ENCODE measurements at regions not wholly inside any gene's neighbourhood (a gene's known extent, or its start where the extent isn't known, plus 50 kb on each side); places are given as distances from the start of the nearest gene placed in this dataset.

- H3K4me3 Mint-ChIP-seq, result no peak overlapping the region
- H3K4me1 Mint-ChIP-seq, result peaks cover 0 to 6% (median 0%) of the 10 kb centered on the region in 3 donors
- POLR2A ChIA-PET, result no interaction called here
- 88% methylated on average over 3 of the region's 10 CpGs for WGBS (ENCODE audit: insufficient coverage)
- no peaks in the 10 kb centered on the region for H3K9me3 Mint-ChIP-seq
- H3K27me3 Mint-ChIP-seq, result peaks cover 15 to 19% of the 10 kb centered on the region in 2 donors
- no peaks in the 10 kb centered on the region for H3K9me3 ChIP-seq
- H3K36me3 Mint-ChIP-seq, result no peaks in the 10 kb centered on the region
- H3K27ac ChIP-seq (ENCODE audit: low read length), result no peak overlapping the region
- ATAC-seq (replicated peaks in 1 of 4) (no peak), DNase-seq (no peak)
- H3K4me3 ChIP-seq (ENCODE audit: control insufficient read depth in 1 of 2, extremely low read depth in 1 of 2, low read length in 1 of 2), result no peak overlapping the region
- peaks cover 0 to 15% of the 10 kb centered on the region in 2 experiments for H3K27me3 ChIP-seq (replicated peaks in 1 of 2; ENCODE audit: control insufficient read depth in 2 of 2, extremely low read depth in 1 of 2, insufficient read depth in 2 of 2, low read length in 1 of 2)
- no peak overlapping the region for H3K27ac Mint-ChIP-seq
- CTCF ChIA-PET, result interaction anchor here in 1 of 2 donors (0.6 kb wide), 1 partner anchor 13 kb away, joined by 4 read pairs; no protein-coding TSS in a partner anchor
- H3K36me3 ChIP-seq (ENCODE audit: control insufficient read depth in 2 of 2, extremely low read depth in 1 of 2, insufficient read depth in 1 of 2, low read length in 1 of 2), result no peaks in the 10 kb centered on the region
- H3K4me1 ChIP-seq (ENCODE audit: control insufficient read depth in 1 of 2, extremely low read depth in 1 of 2, insufficient read depth in 2 of 2, low read length in 2 of 2), result no peaks in the 10 kb centered on the region
Measured at GRCh38 chr5:135212361-135213026, 178.5 kb upstream of the PITX1 start.

GRCh38 chr5:135211791-135212190, 177.8 kb upstream of the PITX1 start:
- H3K4me1 Mint-ChIP-seq, result peaks cover 0 to 6% (median 0%) of the 10 kb centered on the region in 3 donors
- WGBS (ENCODE audit: insufficient coverage), result no CpG with 5 or more reads among the region's 2 CpGs
- H3K9me3 ChIP-seq, result no peaks in the 10 kb centered on the region
- H3K36me3 Mint-ChIP-seq, result no peaks in the 10 kb centered on the region
- H3K4me3 ChIP-seq (ENCODE audit: control insufficient read depth in 1 of 2, extremely low read depth in 1 of 2, low read length in 1 of 2), result no peak overlapping the region
- H3K36me3 ChIP-seq (ENCODE audit: control insufficient read depth in 2 of 2, extremely low read depth in 1 of 2, insufficient read depth in 1 of 2, low read length in 1 of 2), result no peaks in the 10 kb centered on the region
- H3K27me3 Mint-ChIP-seq, result peaks cover 15 to 19% of the 10 kb centered on the region in 2 donors
- H3K27ac Mint-ChIP-seq, result no peak overlapping the region
- ATAC-seq (replicated peaks in 1 of 4), result no peak
- CTCF ChIA-PET, result interaction anchor here in 1 of 2 donors (1.1 kb wide), 1 partner anchor 20 kb away, joined by 3 read pairs; no protein-coding TSS in a partner anchor
- H3K27ac ChIP-seq (ENCODE audit: low read length), result no peak overlapping the region
- no peak overlapping the region for H3K4me3 Mint-ChIP-seq
- DNase-seq, result no peak
- POLR2A ChIA-PET, result no interaction called here
- no peaks in the 10 kb centered on the region for H3K4me1 ChIP-seq (ENCODE audit: control insufficient read depth in 1 of 2, extremely low read depth in 1 of 2, insufficient read depth in 2 of 2, low read length in 2 of 2)
- peaks cover 0 to 15% of the 10 kb centered on the region in 2 experiments for H3K27me3 ChIP-seq (replicated peaks in 1 of 2; ENCODE audit: control insufficient read depth in 2 of 2, extremely low read depth in 1 of 2, insufficient read depth in 2 of 2, low read length in 1 of 2)
- H3K9me3 Mint-ChIP-seq, result no peaks in the 10 kb centered on the region

- Histone ChIP-seq H3K27ac (ENCODE audit: low read length) (no peak overlapping the region), H3K27me3 (replicated peaks in 1 of 2; ENCODE audit: control insufficient read depth in 2 of 2, extremely low read depth in 1 of 2, insufficient read depth in 2 of 2, low read length in 1 of 2) (peaks cover 0 to 12% of the 10 kb centered on the region in 2 experiments), H3K4me1 (ENCODE audit: control insufficient read depth in 1 of 2, extremely low read depth in 1 of 2, insufficient read depth in 2 of 2, low read length in 2 of 2) (no peaks in the 10 kb centered on the region), H3K9me3 (no peaks in the 10 kb centered on the region), H3K36me3 (ENCODE audit: control insufficient read depth in 2 of 2, extremely low read depth in 1 of 2, insufficient read depth in 1 of 2, low read length in 1 of 2) (no peaks in the 10 kb centered on the region), H3K4me3 (ENCODE audit: control insufficient read depth in 1 of 2, extremely low read depth in 1 of 2, low read length in 1 of 2) (no peak overlapping the region)
- POLR2A ChIA-PET, result no interaction called here
- no peak for ATAC-seq (replicated peaks in 1 of 4)
- DNase-seq, result no peak
- Mint-ChIP-seq H3K27ac (no peak overlapping the region), H3K27me3 (peaks cover 15 to 18% of the 10 kb centered on the region in 2 donors), H3K4me1 (peaks cover 0 to 6% (median 0%) of the 10 kb centered on the region in 3 donors), H3K9me3 (no peaks in the 10 kb centered on the region), H3K4me3 (no peak overlapping the region), H3K36me3 (no peaks in the 10 kb centered on the region)
- CTCF ChIA-PET, result interaction anchor here (0.9 to 1.1 kb wide), 2 partner anchors 20 to 22 kb away, joined by 3 read pairs; no protein-coding TSS in a partner anchor
- WGBS (ENCODE audit: insufficient coverage), result 96% methylated on average over 3 of the region's 9 CpGs
Measured at GRCh38 chr5:135211083-135211790, 177.2 kb upstream of the PITX1 start.

- no peaks in the 10 kb centered on the region for H3K36me3 Mint-ChIP-seq
- H3K27me3 Mint-ChIP-seq, result peaks cover 11 to 15% of the 10 kb centered on the region in 2 donors
- no peak overlapping the region for H3K4me3 Mint-ChIP-seq
- H3K4me1 Mint-ChIP-seq, result no peaks in the 10 kb centered on the region
- H3K36me3 ChIP-seq (ENCODE audit: control insufficient read depth in 2 of 2, extremely low read depth in 1 of 2, insufficient read depth in 1 of 2, low read length in 1 of 2), result no peaks in the 10 kb centered on the region
- POLR2A ChIA-PET, result interaction anchor here in 1 of 2 donors (0.6 kb wide), 1 partner anchor 857 kb away, joined by 4 read pairs; no protein-coding TSS in a partner anchor
- CTCF ChIA-PET, result interaction anchor here in 1 of 2 donors (0.9 kb wide), 1 partner anchor 21 kb away, joined by 3 read pairs; no protein-coding TSS in a partner anchor
- DNase-seq, result no peak
- H3K9me3 Mint-ChIP-seq, result no peaks in the 10 kb centered on the region
- H3K9me3 ChIP-seq, result no peaks in the 10 kb centered on the region
- no peak for ATAC-seq (replicated peaks in 1 of 4)
- H3K4me3 ChIP-seq (ENCODE audit: control insufficient read depth in 1 of 2, extremely low read depth in 1 of 2, low read length in 1 of 2), result no peak overlapping the region
- H3K27me3 ChIP-seq (replicated peaks in 1 of 2; ENCODE audit: control insufficient read depth in 2 of 2, extremely low read depth in 1 of 2, insufficient read depth in 2 of 2, low read length in 1 of 2), result peaks cover 0 to 12% of the 10 kb centered on the region in 2 experiments
- H3K27ac Mint-ChIP-seq, result no peak overlapping the region
- H3K27ac ChIP-seq (ENCODE audit: low read length), result no peak overlapping the region
- WGBS (ENCODE audit: insufficient coverage), result 76% methylated on average over 8 of the region's 10 CpGs
- H3K4me1 ChIP-seq (ENCODE audit: control insufficient read depth in 1 of 2, extremely low read depth in 1 of 2, insufficient read depth in 2 of 2, low read length in 2 of 2), result no peaks in the 10 kb centered on the region
Measured at GRCh38 chr5:135210286-135211055, 176.4 kb upstream of the PITX1 start.

- Mint-ChIP-seq H3K9me3 (peaks cover under 1 to 2% (median 1%) of the 10 kb centered on the region in 3 donors), H3K36me3 (no peaks in the 10 kb centered on the region), H3K4me1 (no peaks in the 10 kb centered on the region), H3K27me3 (peaks cover 12 to 19% of the 10 kb centered on the region in 2 donors), H3K4me3 (no peak overlapping the region), H3K27ac (no peak overlapping the region)
- Histone ChIP-seq H3K27ac (ENCODE audit: low read length) (no peak overlapping the region), H3K9me3 (no peaks in the 10 kb centered on the region), H3K36me3 (ENCODE audit: control insufficient read depth in 2 of 2, extremely low read depth in 1 of 2, insufficient read depth in 1 of 2, low read length in 1 of 2) (no peaks in the 10 kb centered on the region), H3K4me3 (ENCODE audit: control insufficient read depth in 1 of 2, extremely low read depth in 1 of 2, low read length in 1 of 2) (no peak overlapping the region), H3K27me3 (replicated peaks in 1 of 2; ENCODE audit: control insufficient read depth in 2 of 2, extremely low read depth in 1 of 2, insufficient read depth in 2 of 2, low read length in 1 of 2) (peaks cover 0 to 12% of the 10 kb centered on the region in 2 experiments), H3K4me1 (ENCODE audit: control insufficient read depth in 1 of 2, extremely low read depth in 1 of 2, insufficient read depth in 2 of 2, low read length in 2 of 2) (no peaks in the 10 kb centered on the region)
- POLR2A ChIA-PET, result no interaction called here
- no CpG with 5 or more reads among the region's 11 CpGs for WGBS (ENCODE audit: insufficient coverage)
- DNase-seq, result no peak
- CTCF ChIA-PET, result no interaction called here
- no peak for ATAC-seq (replicated peaks in 1 of 4)
Measured at GRCh38 chr5:135208903-135209721, 175.1 kb upstream of the PITX1 start.

- peaks cover 0 to 8% of the 10 kb centered on the region in 2 experiments for H3K27me3 ChIP-seq (replicated peaks in 1 of 2; ENCODE audit: control insufficient read depth in 2 of 2, extremely low read depth in 1 of 2, insufficient read depth in 2 of 2, low read length in 1 of 2)
- no peak overlapping the region for H3K4me3 Mint-ChIP-seq
- no peak overlapping the region for H3K27ac Mint-ChIP-seq
- no peaks in the 10 kb centered on the region for H3K36me3 ChIP-seq (ENCODE audit: control insufficient read depth in 2 of 2, extremely low read depth in 1 of 2, insufficient read depth in 1 of 2, low read length in 1 of 2)
- ATAC-seq (replicated peaks in 1 of 4), result no peak
- no peak overlapping the region for H3K27ac ChIP-seq (ENCODE audit: low read length)
- H3K9me3 ChIP-seq, result no peaks in the 10 kb centered on the region
- DNase-seq, result no peak
- ChIA-PET CTCF (no interaction called here), POLR2A (no interaction called here)
- WGBS (ENCODE audit: insufficient coverage), result 60% methylated on average over 1 of the region's 2 CpGs
- H3K36me3 Mint-ChIP-seq, result no peaks in the 10 kb centered on the region
- H3K4me1 Mint-ChIP-seq, result no peaks in the 10 kb centered on the region
- peaks cover 6 to 8% (median 6%) of the 10 kb centered on the region in 3 donors for H3K9me3 Mint-ChIP-seq
- no peaks in the 10 kb centered on the region for H3K4me1 ChIP-seq (ENCODE audit: control insufficient read depth in 1 of 2, extremely low read depth in 1 of 2, insufficient read depth in 2 of 2, low read length in 2 of 2)
- peaks cover 17 to 22% of the 10 kb centered on the region in 2 donors for H3K27me3 Mint-ChIP-seq
- no peak overlapping the region for H3K4me3 ChIP-seq (ENCODE audit: control insufficient read depth in 1 of 2, extremely low read depth in 1 of 2, low read length in 1 of 2)
Measured at GRCh38 chr5:135208555-135208902, 174.5 kb upstream of the PITX1 start.
